Uterus (tissue), 2 donors: ENCODE measurements at regions not wholly inside any gene's neighbourhood (a gene's known extent, or its start where the extent isn't known, plus 50 kb on each side); places are given as distances from the start of the nearest gene placed in this dataset.

Source experiments
- CTCF ChIP-seq, 4 experiments: fragments of 200-600 bp in 2 of 4; fragments of 450-650 bp in 2 of 4; sonication (generic) in 2 of 4; IDR thresholded peaks; one replicate each; pipeline ENCODE4 v1.5.1; 2016 to 2019; ENCODE audit warnings: antibody characterized with exemption in 4 of 4, mild to moderate bottlenecking in 2 of 4, moderate library complexity in 1 of 4
- POLR2A ChIP-seq, 2 donors: fragments of 450-650 bp; IDR thresholded peaks; one replicate each; pipeline ENCODE4 v1.6.1; 2016; ENCODE audit warnings: antibody characterized with exemption in 2 of 2, mild to moderate bottlenecking in 1 of 2, moderate library complexity in 1 of 2

GRCh38 chr18:47420130-47420529 lies 168.7 kb upstream of the SKOR2 start:
- TF ChIP-seq CTCF (IDR thresholded peaks at IDR 0.05) (no peak), POLR2A (IDR thresholded peaks at IDR 0.05) (no peak)
